DND-41 (cell line): ENCODE measurements at regions not wholly inside any gene's neighbourhood (a gene's known extent, or its start where the extent isn't known, plus 50 kb on each side); places are given as distances from the start of the nearest gene placed in this dataset.
A peak's percentile ranks its signal among the peaks of the same experiment; 100 is the strongest.

Source experiments
- ATAC-seq: fragments of 200-7000 bp; cut with Tn5 transposase; 3 replicates; pipeline ENCODE4 v1.9.1; 2021; ENCODE audit warnings: low read depth; ENCODE audit not compliant: insufficient read depth
- DNase-seq: peaks from one replicate; pipeline ENCODE4 v3.0.0-alpha.2; 2020
- H2AFZ ChIP-seq: 2 replicates; pipeline ENCODE4 v1.6.0; 2012; ENCODE audit warnings: low read depth, low read length
- H3K27ac ChIP-seq: 2 replicates; pipeline ENCODE4 v1.5.1; 2012; ENCODE audit warnings: low read length, inconsistent platforms
- H3K27me3 ChIP-seq: fragments of 200-600 bp; sonication (generic); 2 replicates; pipeline ENCODE4 v1.6.0; 2012; ENCODE audit warnings: low read length, mild to moderate bottlenecking, inconsistent platforms; ENCODE audit not compliant: insufficient read depth, poor library complexity
- H3K36me3 ChIP-seq: 2 replicates; pipeline ENCODE4 v1.5.1; 2012; ENCODE audit warnings: low read length, inconsistent platforms; ENCODE audit not compliant: insufficient read depth
- H3K4me1 ChIP-seq: 2 replicates; pipeline ENCODE4 v1.5.1; 2012; ENCODE audit warnings: mild to moderate bottlenecking, low read length; ENCODE audit not compliant: insufficient read depth
- H3K4me2 ChIP-seq: 2 replicates; pipeline ENCODE4 v1.6.0; 2012; ENCODE audit warnings: mild to moderate bottlenecking, moderate library complexity, low read length, inconsistent platforms; ENCODE audit not compliant: insufficient read depth
- H3K4me3 ChIP-seq, 2 experiments: fragments of 200-600 bp in 1 of 2; shearing (Covaris generic) in 1 of 2; 2 replicates each; pipeline ENCODE4 v1.5.1; 2012 to 2016; ENCODE audit warnings: inconsistent platforms in 2 of 2, low read length in 2 of 2, mild to moderate bottlenecking in 2 of 2, low read depth in 1 of 2, moderate library complexity in 1 of 2
- H3K79me2 ChIP-seq: 2 replicates; pipeline ENCODE4 v1.6.0; 2012; ENCODE audit warnings: low read length, inconsistent platforms; ENCODE audit not compliant: insufficient read depth
- H3K9ac ChIP-seq: 2 replicates; pipeline ENCODE4 v1.6.0; 2012; ENCODE audit warnings: low read depth, mild to moderate bottlenecking, inconsistent platforms, low read length, moderate library complexity
- H3K9me3 ChIP-seq: 2 replicates; pipeline ENCODE4 v1.5.1; 2012; ENCODE audit warnings: low read length, moderate library complexity, mild to moderate bottlenecking, inconsistent platforms; ENCODE audit not compliant: insufficient read depth, severe bottlenecking
- H4K20me1 ChIP-seq: 2 replicates; pipeline ENCODE4 v1.6.0; 2012; ENCODE audit warnings: low read length; ENCODE audit not compliant: insufficient read depth
- CTCF ChIP-seq: IDR thresholded peaks from 2 replicates; pipeline ENCODE4 v1.5.1; 2012; ENCODE audit warnings: borderline replicate concordance, low read length, moderate library complexity, mild to moderate bottlenecking; ENCODE audit not compliant: poor library complexity, severe bottlenecking; ENCODE audit errors: extremely low read depth
- EZH2 ChIP-seq: IDR thresholded peaks from 3 replicates; pipeline ENCODE4 v1.6.1; 2012; ENCODE audit warnings: borderline replicate concordance, low read depth, mild to moderate bottlenecking, moderate library complexity, low read length, inconsistent platforms; ENCODE audit not compliant: severe bottlenecking

- no peak for ATAC-seq
- TF ChIP-seq CTCF (no peak), EZH2 (no peak)
Measured at GRCh38 chr1:239829535-239829934, 262.1 kb upstream of the FMN2 start.

GRCh38 chr1:239831577-239832355, 259.9 kb upstream of the FMN2 start:
- Histone ChIP-seq H3K9me3 (no peaks in the 10 kb centered on the region), H2AFZ (peak overlapping the region; percentile 50), H3K4me1 (peaks cover 17% of the 10 kb centered on the region), H3K79me2 (no peaks in the 10 kb centered on the region), H3K27ac (peak overlapping the region; percentile 50), H3K4me3 (no peak overlapping the region), H3K9ac (no peak overlapping the region), H3K27me3 (no peaks in the 10 kb centered on the region), H3K36me3 (no peaks in the 10 kb centered on the region), H3K4me2 (peak overlapping the region; percentile 29), H4K20me1 (no peaks in the 10 kb centered on the region)
- DNase-seq (peak; percentile 63), ATAC-seq (peak; percentile 87)
- no peak for TF ChIP-seq CTCF
- no peak for TF ChIP-seq EZH2

More at GRCh38 chr1:239829535-239829934, 262.1 kb upstream of the FMN2 start:
- Histone ChIP-seq H3K27me3 (no peaks in the 10 kb centered on the region), H3K36me3 (no peaks in the 10 kb centered on the region), H3K79me2 (no peaks in the 10 kb centered on the region), H3K4me2 (no peak overlapping the region), H3K9me3 (no peaks in the 10 kb centered on the region), H2AFZ (no peak overlapping the region), H3K27ac (no peak overlapping the region), H3K9ac (no peak overlapping the region), H3K4me3 (no peak overlapping the region), H3K4me1 (peaks cover 17% of the 10 kb centered on the region), H4K20me1 (no peaks in the 10 kb centered on the region)
- no peak for DNase-seq

GRCh38 chr1:239833723-239834122, 258.0 kb upstream of the FMN2 start:
- Histone ChIP-seq H3K36me3 (no peaks in the 10 kb centered on the region), H3K9ac (no peak overlapping the region), H3K4me2 (no peak overlapping the region), H3K9me3 (no peaks in the 10 kb centered on the region), H3K27ac (no peak overlapping the region), H3K27me3 (no peaks in the 10 kb centered on the region), H2AFZ (no peak overlapping the region), H4K20me1 (no peaks in the 10 kb centered on the region), H3K4me3 (no peak overlapping the region), H3K79me2 (no peaks in the 10 kb centered on the region), H3K4me1 (peaks cover 17% of the 10 kb centered on the region)
- DNase-seq (no peak), ATAC-seq (no peak)
- TF ChIP-seq CTCF (no peak), EZH2 (no peak)
